B cell (primary cell): ENCODE measurements at regions not wholly inside any gene's neighbourhood (a gene's known extent, or its start where the extent isn't known, plus 50 kb on each side); places are given as distances from the start of the nearest gene placed in this dataset.

Experiments used
- CTCF ChIP-seq: fragments of 200-600 bp; IDR thresholded peaks from one replicate; pipeline ENCODE4 v1.8.0; 2022; ENCODE audit warnings: antibody characterized with exemption, mild to moderate bottlenecking
- EZH2 ChIP-seq: IDR thresholded peaks from 2 replicates; pipeline ENCODE4 v1.6.1; 2012; ENCODE audit warnings: borderline replicate concordance, low read depth, mild to moderate bottlenecking, moderate library complexity, low read length; ENCODE audit not compliant: insufficient read depth, poor library complexity, severe bottlenecking

GRCh38 chr15:38842226-38842625, 277.6 kb upstream of the RASGRP1 start:
- TF ChIP-seq CTCF = no peak
- TF ChIP-seq EZH2 = no peak
